Panc1 (cell line): ENCODE measurements at regions not wholly inside any gene's neighbourhood (a gene's known extent, or its start where the extent isn't known, plus 50 kb on each side); places are given as distances from the start of the nearest gene placed in this dataset.

Source experiments
- ATAC-seq: fragments of 200-7000 bp; cut with Tn5 transposase; 2 replicates; pipeline ENCODE4 v1.9.1; 2020; ENCODE audit warnings: mild to moderate bottlenecking, moderate library complexity
- BruUV-seq: library from RNA; stranded (reverse); fragments of 400-500 nt; replicated peaks from 2 replicates; lab custom pipeline; 2021; lab: Mats Ljungman, UMichigan
- CTCF ChIA-PET: fragments of 300-600 bp; sonication (Branson Sonifier 250); formaldehyde crosslinking; loops from one replicate; lab custom pipeline; 2022; ENCODE audit warnings: antibody characterized with exemption; lab: Charles Lee
- POLR2A ChIA-PET: fragments of 300-600 bp; sonication (Branson Sonifier 250); formaldehyde crosslinking; loops from one replicate; lab custom pipeline; 2022; ENCODE audit warnings: antibody characterized with exemption; lab: Charles Lee
- DNase-seq: peaks from one replicate; pipeline ENCODE4 v3.0.0-alpha.2; 2010; ENCODE audit warnings: low read depth, low spot score
- H3K27ac ChIP-seq: 2 replicates; pipeline ENCODE4 v1.5.1; 2011; ENCODE audit warnings: mild to moderate bottlenecking, low read length, inconsistent platforms
- H3K27me3 ChIP-seq: fragments of 200-500 bp; sonication (Bioruptor generic); 2 replicates; pipeline ENCODE4 v1.6.0; 2014; ENCODE audit warnings: low read length, inconsistent platforms; ENCODE audit not compliant: control insufficient read depth, insufficient read depth
- H3K36me3 ChIP-seq: fragments of 200-500 bp; sonication (Bioruptor generic); 2 replicates; pipeline ENCODE4 v1.5.1; 2014; ENCODE audit warnings: inconsistent platforms, mild to moderate bottlenecking, low read length, moderate library complexity; ENCODE audit not compliant: control insufficient read depth, insufficient read depth
- H3K4me1 ChIP-seq: 2 replicates; pipeline ENCODE4 v1.5.1; 2011; ENCODE audit warnings: inconsistent platforms, mild to moderate bottlenecking, low read length, moderate library complexity; ENCODE audit not compliant: control insufficient read depth, insufficient read depth
- H3K4me3 ChIP-seq, 2 experiments: 2 replicates each; pipeline ENCODE4 v1.5.1; 2011 to 2012; ENCODE audit warnings: low read depth in 2 of 2, low read length in 2 of 2, mild to moderate bottlenecking in 2 of 2, inconsistent platforms in 1 of 2, moderate library complexity in 1 of 2
- H3K9me3 ChIP-seq: fragments of 200-500 bp; sonication (Bioruptor generic); 2 replicates; pipeline ENCODE4 v1.5.1; 2014; ENCODE audit warnings: low read depth, mild to moderate bottlenecking, inconsistent platforms, low read length, moderate library complexity; ENCODE audit not compliant: control insufficient read depth, insufficient read depth
- CTCF ChIP-seq: fragments of 450-650 bp; IDR thresholded peaks from 2 replicates; pipeline ENCODE4 v1.5.1; 2017; ENCODE audit warnings: mild to moderate bottlenecking
- POLR2AphosphoS5 ChIP-seq: IDR thresholded peaks from 2 replicates; pipeline ENCODE4 v1.6.1; 2012; ENCODE audit warnings: mild to moderate bottlenecking, low read depth, low read length, moderate library complexity
- REST ChIP-seq, 2 experiments: IDR thresholded peaks; 2 replicates each; pipeline ENCODE4 v1.6.1; 2011 to 2012; ENCODE audit warnings: low read depth in 2 of 2, control low read depth in 1 of 2, low read length in 1 of 2, mild to moderate bottlenecking in 1 of 2, moderate library complexity in 1 of 2; ENCODE audit not compliant: insufficient read depth in 1 of 2
- SIN3A ChIP-seq: IDR thresholded peaks from 2 replicates; pipeline ENCODE4 v1.6.1; 2012; ENCODE audit warnings: low read depth, mild to moderate bottlenecking, low read length, moderate library complexity, borderline replicate concordance; ENCODE audit not compliant: insufficient read depth
- TCF7L2 ChIP-seq: IDR thresholded peaks from 2 replicates; pipeline ENCODE4 v1.6.1; 2011; ENCODE audit warnings: mild to moderate bottlenecking, low read depth, low read length, inconsistent platforms
- in situ Hi-C: cut with HindIII; loops from 2 replicates; pipeline ENCODE4 v1.10.0; 2016; ENCODE audit warnings: low sequenced_read_pairs, low pct_unique_long_range_greater_than_20kb
- intact Hi-C: fragments of 100-400 bp; cut with micrococcal nuclease; formaldehyde crosslinking; loops from one replicate; pipeline ENCODE4 v1.10.0; 2022; ENCODE audit not compliant: unreplicated experiment

- H3K4me1 ChIP-seq: no peaks in the 10 kb centered on the region
- intact Hi-C loops (loop anchor here (5.0 to 10.0 kb wide), 2 partner anchors 156 to 431 kb away; no protein-coding TSS in a partner anchor), in situ Hi-C loops (no loop called here)
- H3K9me3 ChIP-seq: no peaks in the 10 kb centered on the region
- no peak for DNase-seq
- no peak for ATAC-seq
- H3K4me3 ChIP-seq: no peak overlapping the region
- H3K27ac ChIP-seq: no peak overlapping the region
- no peak for TF ChIP-seq TCF7L2
- no peak for TF ChIP-seq SIN3A
- no peak for TF ChIP-seq POLR2AphosphoS5
- TF ChIP-seq CTCF: no peak
- TF ChIP-seq REST (IDR thresholded peaks at IDR 0.05; ENCODE audit: insufficient read depth in 1 of 2, low read depth in 2 of 2, low read length in 1 of 2): no peak
- no peaks in the 10 kb centered on the region for H3K36me3 ChIP-seq
- H3K27me3 ChIP-seq: no peaks in the 10 kb centered on the region
- POLR2A ChIA-PET: no interaction called here
- BruUV-seq: no TSS peak
- CTCF ChIA-PET: no interaction called here
Observed at GRCh38 chr15:92528736-92529135, 126.8 kb downstream of the FAM174B start.

- Histone ChIP-seq H3K27ac (no peak overlapping the region), H3K9me3 (no peaks in the 10 kb centered on the region), H3K27me3 (no peaks in the 10 kb centered on the region), H3K4me3 (no peak overlapping the region), H3K36me3 (no peaks in the 10 kb centered on the region), H3K4me1 (no peaks in the 10 kb centered on the region)
- intact Hi-C loops (loop anchor here (5.0 to 10.0 kb wide), 2 partner anchors 158 to 430 kb away; no protein-coding TSS in a partner anchor), in situ Hi-C loops (no loop called here)
- DNase-seq (no peak), ATAC-seq (no peak)
- TF ChIP-seq REST (IDR thresholded peaks at IDR 0.05; ENCODE audit: insufficient read depth in 1 of 2, low read depth in 2 of 2, low read length in 1 of 2): no peak
- TF ChIP-seq POLR2AphosphoS5: no peak
- no peak for TF ChIP-seq SIN3A
- TF ChIP-seq TCF7L2: no peak
- TF ChIP-seq CTCF: no peak
- CTCF ChIA-PET: interaction anchor here (0.6 kb wide), 1 partner anchor 188 kb away, joined by 3 read pairs; no protein-coding TSS in a partner anchor
- POLR2A ChIA-PET: no interaction called here
- BruUV-seq: no TSS peak
Observed at GRCh38 chr15:92527197-92527596, 128.4 kb downstream of the FAM174B start.
